ENCODE measurements at regions not wholly inside any gene's neighbourhood (a gene's known extent, or its start where the extent isn't known, plus 50 kb on each side); places are given as distances from the start of the nearest gene placed in this dataset.
"Not testable (repeated sequence)": the region's sequence is repeated elsewhere in the genome, so short reads cannot be mapped to it uniquely, and the experiment has no call there.

DNA sequence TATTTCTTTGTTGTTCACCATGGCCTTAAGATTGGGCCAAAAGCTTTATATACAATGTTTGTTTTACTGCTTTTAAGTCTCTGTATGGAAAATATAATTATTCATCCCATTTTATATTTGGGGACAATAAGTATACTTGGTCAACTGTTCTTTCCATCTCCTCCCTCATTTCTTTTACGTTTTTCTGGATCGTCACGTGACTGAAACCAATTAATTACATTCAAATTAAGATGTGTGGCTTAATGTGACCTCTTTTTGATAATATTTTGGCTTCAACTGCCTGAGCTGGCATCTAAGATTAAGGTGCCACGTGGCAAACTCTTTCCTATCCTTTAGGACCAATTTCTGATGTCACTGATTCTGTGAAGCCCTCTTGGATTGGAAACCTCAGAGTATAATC, 250.1 kb upstream of the SGCD start:
- DNase-seq (ENCODE audit: low read depth), result no peak

GRCh38 chr5:156087577-156088110, 239.3 kb upstream of the SGCD start:
- no peak for DNase-seq (ENCODE audit: low read depth)

GRCh38 chr5:156089955-156090940, 236.7 kb upstream of the SGCD start:
- DNase-seq (ENCODE audit: low read depth), result not testable (repeated sequence)

DNA sequence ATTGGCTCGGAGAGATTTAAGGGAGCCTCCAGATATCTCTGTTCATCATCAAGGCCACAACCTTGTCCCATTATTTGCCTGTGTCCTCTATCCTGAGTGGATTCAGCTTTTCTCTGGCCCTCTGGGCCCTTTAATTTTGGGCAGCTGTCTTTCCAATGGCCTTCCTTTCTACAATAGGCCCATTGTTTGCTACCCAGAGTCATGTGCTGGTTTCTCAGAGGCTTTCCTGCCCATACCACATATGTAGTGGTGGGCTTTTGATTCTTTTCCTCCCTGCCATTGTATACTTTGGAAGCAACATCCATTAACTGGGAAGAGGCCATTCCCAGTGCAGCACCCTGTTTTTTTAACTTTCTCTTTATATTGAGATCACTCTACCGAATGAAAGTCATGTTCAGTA, 233.9 kb upstream of the SGCD start:
- no peak for DNase-seq (ENCODE audit: low read depth)

DNA sequence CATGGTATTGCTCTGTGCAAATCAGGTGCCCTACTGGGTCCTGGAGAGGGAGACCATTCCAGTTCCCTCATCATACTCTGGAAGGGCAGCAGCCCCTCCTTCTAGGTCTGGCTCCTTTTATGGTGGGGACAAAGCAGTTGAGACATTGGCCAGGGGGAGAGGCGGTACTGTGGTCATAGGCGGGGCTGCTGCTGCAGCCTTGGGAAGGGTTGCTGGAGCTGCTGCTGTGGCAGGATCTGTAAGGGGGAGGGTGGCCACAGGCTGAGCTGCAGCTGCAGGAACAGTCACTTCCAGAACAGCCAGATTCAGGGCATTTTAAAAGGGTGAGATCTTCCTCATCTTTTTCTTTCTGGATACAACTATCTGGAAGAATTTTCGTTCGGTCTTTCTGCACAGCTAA, 233.0 kb upstream of the SGCD start:
- DNase-seq (ENCODE audit: low read depth), result no peak

- DNase-seq (ENCODE audit: low read depth), result no peak
Measured at GRCh38 chr5:156095709-156096241, 231.2 kb upstream of the SGCD start.

DNA sequence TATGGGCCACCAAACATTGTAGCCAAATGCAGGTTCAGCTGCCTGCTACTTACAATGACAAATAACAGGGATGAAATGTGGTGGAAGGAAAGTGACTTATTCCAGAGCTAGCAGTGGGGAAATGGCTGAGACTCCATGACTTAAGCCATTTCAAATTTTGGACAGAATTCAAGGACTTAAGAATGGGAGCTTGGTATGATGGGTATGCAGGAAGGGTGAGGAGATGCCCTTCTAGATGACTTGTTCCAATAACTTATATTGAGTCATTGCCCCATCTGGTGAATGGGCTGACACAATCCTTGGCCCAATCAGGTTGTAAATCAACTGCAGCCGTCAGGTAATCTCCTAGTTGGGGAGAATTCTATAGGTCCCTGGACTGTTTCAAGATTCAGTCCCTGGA, 230.7 kb upstream of the SGCD start:
- DNase-seq (ENCODE audit: low read depth), result no peak

DNA sequence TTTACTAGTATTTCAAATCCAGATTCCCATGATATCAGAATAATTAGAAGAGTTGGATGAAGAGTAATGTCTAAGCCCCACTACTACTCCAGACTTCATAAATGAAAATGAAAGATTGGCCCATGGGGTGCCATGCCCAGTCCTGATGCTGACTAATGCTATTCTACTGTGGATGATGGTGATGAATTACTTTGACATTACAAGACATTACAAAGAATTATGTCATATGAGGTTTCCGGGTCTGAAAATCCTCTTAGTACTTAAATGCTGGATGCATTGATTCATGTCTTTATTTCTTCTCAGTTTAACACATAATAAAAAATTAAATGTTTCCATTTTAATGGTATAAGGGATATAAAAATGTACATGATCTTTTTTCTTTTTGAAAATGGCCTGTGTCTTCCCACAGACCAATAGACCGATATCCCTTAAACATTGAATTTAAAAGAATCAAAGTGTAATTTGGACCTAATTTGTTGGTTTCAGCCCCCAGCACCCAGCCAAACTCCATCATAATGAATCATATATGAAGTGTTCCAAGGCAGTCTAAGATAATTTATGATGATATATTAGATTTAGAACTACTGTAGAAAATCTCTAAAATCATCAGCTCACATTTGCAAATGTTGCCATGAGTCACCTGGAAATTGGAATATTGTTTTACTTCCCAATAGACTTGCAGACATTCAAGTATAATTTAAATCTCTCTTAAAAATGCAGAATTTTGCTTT, 223.6 kb upstream of the SGCD start:
- no peak for DNase-seq (ENCODE audit: low read depth)

DNA sequence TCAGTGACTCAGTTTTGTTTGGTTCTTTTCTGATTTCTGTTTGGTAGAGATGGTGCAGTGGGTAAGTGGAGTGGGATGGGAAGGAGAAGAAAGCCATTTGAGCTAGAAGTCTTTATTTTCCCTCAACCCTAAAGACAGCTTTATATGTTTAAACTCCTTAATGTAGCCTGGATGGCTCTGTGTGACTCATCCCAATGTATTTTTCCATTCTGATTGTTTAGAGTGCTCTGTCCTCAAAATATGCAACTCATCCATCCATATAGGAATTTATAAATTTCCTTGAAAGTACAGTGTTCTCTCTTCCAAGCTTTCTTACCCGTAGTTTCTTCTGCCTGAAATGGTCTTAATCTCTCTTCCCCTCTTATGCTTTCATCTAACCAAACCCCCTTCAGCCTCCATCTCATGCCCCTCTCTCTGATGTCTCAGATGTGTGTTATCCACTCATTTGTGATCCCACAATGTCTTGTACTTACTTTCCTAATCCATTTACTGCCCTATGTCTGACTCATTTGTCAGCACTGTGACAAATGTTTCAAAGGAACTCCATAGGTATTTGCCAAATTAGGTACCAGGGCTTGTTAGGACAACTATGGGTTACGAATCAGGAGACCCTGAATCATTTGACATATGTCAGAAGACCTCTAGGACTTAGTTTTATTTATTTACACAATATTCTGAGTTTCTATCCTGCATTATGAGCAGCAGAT, 217.5 kb upstream of the SGCD start:
- no peak for DNase-seq (ENCODE audit: low read depth)

GRCh38 chr5:156119692-156120091, 207.3 kb upstream of the SGCD start:
- DNase-seq (ENCODE audit: low read depth), result no peak

DNA sequence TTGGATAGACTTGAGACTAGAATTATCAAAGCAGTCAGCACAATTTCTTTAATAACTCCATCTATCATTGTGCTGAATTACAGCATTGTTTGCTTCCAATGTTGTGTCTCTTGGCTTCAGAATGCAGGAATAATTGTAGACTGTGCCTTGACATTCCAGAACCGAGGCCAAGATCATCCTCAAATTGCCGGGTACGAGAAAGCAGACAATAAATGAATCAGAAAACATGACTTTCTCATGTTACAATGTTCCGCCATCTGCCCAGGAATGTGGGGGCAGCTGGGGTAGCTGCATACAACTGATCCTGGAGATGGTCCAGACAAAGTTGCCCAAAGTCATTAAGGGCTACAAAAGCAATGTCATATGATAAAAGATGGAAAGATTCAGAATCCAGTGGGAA, 206.2 kb upstream of the SGCD start:
- DNase-seq (ENCODE audit: low read depth), result no peak

GRCh38 chr5:156121234-156121633, 205.7 kb upstream of the SGCD start:
- DNase-seq (ENCODE audit: low read depth), result no peak

GRCh38 chr5:156121882-156122281, 205.1 kb upstream of the SGCD start:
- DNase-seq (ENCODE audit: low read depth), result no peak

DNA sequence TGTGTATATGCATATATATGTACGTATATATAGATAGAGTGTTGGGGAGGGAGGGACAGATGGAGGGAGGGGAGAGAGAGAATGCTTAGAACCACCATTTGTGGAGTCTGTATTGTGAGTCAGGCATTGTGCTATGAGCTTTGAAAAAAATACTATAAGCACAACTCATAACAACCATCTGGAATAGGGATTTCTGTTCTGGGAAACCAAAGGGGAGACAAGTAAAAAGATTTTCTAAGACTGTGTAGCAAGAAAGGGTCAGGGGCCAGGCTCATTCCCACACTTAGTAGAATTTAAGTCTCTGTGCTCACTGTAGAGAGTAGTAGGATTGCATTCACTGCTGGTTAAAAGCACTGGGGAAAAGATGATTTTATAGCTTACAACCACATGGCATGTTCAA, 202.3 kb upstream of the SGCD start:
- DNase-seq (ENCODE audit: low read depth), result no peak

DNA sequence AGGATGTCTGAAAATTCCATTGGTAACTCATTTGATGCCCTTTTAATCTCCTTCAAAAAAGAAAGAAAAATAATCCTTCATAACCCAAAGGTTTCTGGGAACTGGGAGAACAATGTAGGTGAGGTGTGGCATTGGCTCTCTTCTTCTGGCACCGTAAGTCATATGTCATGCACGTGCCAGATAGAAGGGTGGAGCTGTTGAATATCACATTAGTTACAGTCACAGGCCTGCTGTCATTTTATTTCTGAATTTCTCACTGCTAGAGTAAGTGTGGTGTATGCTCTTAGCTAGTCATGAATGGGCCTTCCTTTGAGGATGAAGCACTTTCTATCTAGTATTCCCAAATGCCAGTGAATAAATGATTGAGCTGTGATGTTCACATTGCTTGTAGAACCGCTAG, 201.8 kb upstream of the SGCD start:
- DNase-seq (ENCODE audit: low read depth), result no peak

- DNase-seq (ENCODE audit: low read depth), result no peak
Measured at GRCh38 chr5:156126716-156127115, 200.2 kb upstream of the SGCD start.

DNA sequence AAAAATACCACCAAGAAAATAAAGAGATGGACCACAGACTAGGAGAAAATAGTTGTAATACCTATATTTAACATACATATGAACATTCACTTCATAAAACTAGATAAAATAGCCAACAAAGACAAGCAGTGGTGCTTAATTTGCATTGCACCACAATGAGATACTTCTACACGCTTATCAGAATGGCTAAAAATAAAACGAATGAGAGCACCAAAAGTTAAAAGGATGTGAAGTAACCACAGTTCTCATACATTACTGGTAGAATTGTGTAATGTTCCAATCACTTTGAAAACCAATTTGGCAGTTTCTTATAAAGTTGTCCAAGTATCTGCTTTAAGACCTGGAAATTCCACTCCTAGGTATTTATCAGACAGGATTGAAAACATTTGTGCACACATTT, 198.9 kb upstream of the SGCD start:
- DNase-seq (ENCODE audit: low read depth), result no peak

GRCh38 chr5:156134216-156134615, 192.7 kb upstream of the SGCD start:
- DNase-seq (ENCODE audit: low read depth), result no peak

GRCh38 chr5:156135531-156135930, 191.4 kb upstream of the SGCD start:
- DNase-seq (ENCODE audit: low read depth), result no peak

DNA sequence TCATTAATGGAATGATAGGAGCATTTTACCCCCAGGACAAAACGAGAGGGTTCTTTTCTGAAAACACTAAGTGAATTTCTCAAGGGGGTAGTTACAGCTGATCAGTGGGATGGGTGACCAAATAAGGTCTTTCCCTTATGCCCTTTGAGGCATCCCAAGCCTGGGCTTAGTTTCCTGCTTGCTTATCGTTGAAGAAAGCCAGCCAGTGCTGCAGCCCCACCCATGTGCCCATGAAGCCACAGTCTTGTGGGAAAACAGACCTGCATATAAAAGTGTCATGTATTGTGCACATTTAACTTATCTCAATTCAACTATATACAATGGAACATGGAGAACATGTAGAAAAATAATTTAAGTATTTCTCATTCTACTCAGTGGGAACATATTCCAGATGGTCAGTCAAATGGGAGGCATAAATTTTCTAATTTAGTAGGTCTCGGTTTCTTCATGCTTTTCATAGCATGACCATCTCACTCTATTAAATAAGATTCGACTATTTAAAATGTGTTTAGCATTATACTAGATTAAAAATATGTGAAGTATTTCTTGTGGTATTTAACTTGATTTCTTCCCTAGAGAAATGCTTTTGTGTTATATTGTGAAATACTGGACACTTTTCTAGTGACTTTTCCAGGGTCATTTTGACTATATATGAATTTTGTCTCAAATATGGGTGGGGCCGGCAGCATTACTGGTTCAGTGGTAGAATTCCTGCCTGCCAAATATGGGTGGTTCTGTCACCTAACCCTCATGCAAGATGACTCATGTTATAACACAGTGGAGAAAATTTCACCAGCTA, 189.7 kb upstream of the SGCD start:
- DNase-seq (ENCODE audit: low read depth), result no peak

- DNase-seq (ENCODE audit: low read depth), result no peak
Measured at GRCh38 chr5:156142867-156143266, 184.1 kb upstream of the SGCD start.
